WERI-Rb-1 (cell line): ENCODE measurements at regions not wholly inside any gene's neighbourhood (a gene's known extent, or its start where the extent isn't known, plus 50 kb on each side); places are given as distances from the start of the nearest gene placed in this dataset.

Source experiments
- DNase-seq: peaks from one replicate; pipeline ENCODE4 v3.0.0-alpha.2; 2020
- H3K27ac ChIP-seq: fragments of 250-450 bp; sonication (Bioruptor Pico); 2 replicates; pipeline ENCODE4 v1.5.1; 2020; ENCODE audit warnings: mild to moderate bottlenecking, moderate library complexity
- H3K27me3 ChIP-seq: fragments of 250-450 bp; sonication (Bioruptor Pico); 2 replicates; pipeline ENCODE4 v1.5.1; 2021; ENCODE audit warnings: mild to moderate bottlenecking, low read depth, moderate library complexity; ENCODE audit not compliant: insufficient read depth, severe bottlenecking
- H3K36me3 ChIP-seq: fragments of 250-450 bp; sonication (Bioruptor Pico); 2 replicates; pipeline ENCODE4 v1.5.1; 2020; ENCODE audit warnings: mild to moderate bottlenecking, moderate library complexity
- H3K4me3 ChIP-seq: 2 replicates; pipeline ENCODE4 v1.5.1; 2011; ENCODE audit warnings: low read depth, mild to moderate bottlenecking, control low read depth, low read length
- H3K9me3 ChIP-seq: fragments of 250-450 bp; sonication (Bioruptor Pico); 2 replicates; pipeline ENCODE4 v1.5.1; 2021; ENCODE audit warnings: mild to moderate bottlenecking, moderate library complexity; ENCODE audit not compliant: severe bottlenecking
- CTCF ChIP-seq: IDR thresholded peaks from 2 replicates; pipeline ENCODE4 v1.5.1; 2011; ENCODE audit warnings: low read depth, mild to moderate bottlenecking, control low read depth, inconsistent platforms, low read length

- Histone ChIP-seq H3K9me3 (peaks cover 2% of the 10 kb centered on the region), H3K27ac (no peak overlapping the region), H3K4me3 (no peak overlapping the region), H3K36me3 (no peaks in the 10 kb centered on the region), H3K27me3 (no peaks in the 10 kb centered on the region)
- no peak for DNase-seq
- TF ChIP-seq CTCF, result no peak
These were observed 72.0 kb downstream of the VCAM1 start for GRCh38 chr1:100791586-100791985.

GRCh38 chr1:100793659-100794058 is 74.1 kb downstream of the VCAM1 start:
- no peak for DNase-seq
- H3K9me3 ChIP-seq, result peaks cover 2% of the 10 kb centered on the region
- no peaks in the 10 kb centered on the region for H3K36me3 ChIP-seq
- no peak for TF ChIP-seq CTCF
- H3K4me3 ChIP-seq, result no peak overlapping the region
- H3K27me3 ChIP-seq, result no peaks in the 10 kb centered on the region
- no peak overlapping the region for H3K27ac ChIP-seq

- Histone ChIP-seq H3K9me3 (peaks cover 2% of the 10 kb centered on the region), H3K27me3 (no peaks in the 10 kb centered on the region), H3K27ac (no peak overlapping the region), H3K4me3 (no peak overlapping the region), H3K36me3 (no peaks in the 10 kb centered on the region)
- DNase-seq, result no peak
- TF ChIP-seq CTCF, result no peak
These were observed 75.5 kb downstream of the VCAM1 start for GRCh38 chr1:100794748-100795645.

GRCh38 chr1:100795646-100795985 is 76.1 kb downstream of the VCAM1 start:
- H3K9me3 ChIP-seq, result peaks cover 2% of the 10 kb centered on the region
- TF ChIP-seq CTCF, result no peak
- no peak overlapping the region for H3K27ac ChIP-seq
- no peaks in the 10 kb centered on the region for H3K27me3 ChIP-seq
- no peak overlapping the region for H3K4me3 ChIP-seq
- H3K36me3 ChIP-seq, result no peaks in the 10 kb centered on the region
- no peak for DNase-seq

- no peak for TF ChIP-seq CTCF
- H3K9me3 ChIP-seq, result no peaks in the 10 kb centered on the region
- no peaks in the 10 kb centered on the region for H3K27me3 ChIP-seq
- no peaks in the 10 kb centered on the region for H3K36me3 ChIP-seq
- DNase-seq, result no peak
- H3K4me3 ChIP-seq, result no peak overlapping the region
- no peak overlapping the region for H3K27ac ChIP-seq
These were observed 76.5 kb downstream of the VCAM1 start for GRCh38 chr1:100796046-100796445.

GRCh38 chr1:100799548-100799947 is 80.0 kb downstream of the VCAM1 start:
- Histone ChIP-seq H3K36me3 (no peaks in the 10 kb centered on the region), H3K27ac (no peak overlapping the region), H3K27me3 (no peaks in the 10 kb centered on the region), H3K9me3 (peaks cover 4% of the 10 kb centered on the region), H3K4me3 (no peak overlapping the region)
- DNase-seq, result no peak
- no peak for TF ChIP-seq CTCF
